Globus pallidus (tissue), 1 donor: ENCODE measurements at regions not wholly inside any gene's neighbourhood (a gene's known extent, or its start where the extent isn't known, plus 50 kb on each side); places are given as distances from the start of the nearest gene placed in this dataset.
"Not testable (repeated sequence)": the region's sequence is repeated elsewhere in the genome, so short reads cannot be mapped to it uniquely, and the experiment has no call there.

ENCODE experiments used
- DNase-seq: peaks from one replicate; pipeline ENCODE4 v3.0.0-alpha.2; 2015; ENCODE audit warnings: low spot score

- DNase-seq = peak; percentile 39
Measured at GRCh38 chr20:30811885-30812671, 445.4 kb upstream of the DEFB115 start.

DNA sequence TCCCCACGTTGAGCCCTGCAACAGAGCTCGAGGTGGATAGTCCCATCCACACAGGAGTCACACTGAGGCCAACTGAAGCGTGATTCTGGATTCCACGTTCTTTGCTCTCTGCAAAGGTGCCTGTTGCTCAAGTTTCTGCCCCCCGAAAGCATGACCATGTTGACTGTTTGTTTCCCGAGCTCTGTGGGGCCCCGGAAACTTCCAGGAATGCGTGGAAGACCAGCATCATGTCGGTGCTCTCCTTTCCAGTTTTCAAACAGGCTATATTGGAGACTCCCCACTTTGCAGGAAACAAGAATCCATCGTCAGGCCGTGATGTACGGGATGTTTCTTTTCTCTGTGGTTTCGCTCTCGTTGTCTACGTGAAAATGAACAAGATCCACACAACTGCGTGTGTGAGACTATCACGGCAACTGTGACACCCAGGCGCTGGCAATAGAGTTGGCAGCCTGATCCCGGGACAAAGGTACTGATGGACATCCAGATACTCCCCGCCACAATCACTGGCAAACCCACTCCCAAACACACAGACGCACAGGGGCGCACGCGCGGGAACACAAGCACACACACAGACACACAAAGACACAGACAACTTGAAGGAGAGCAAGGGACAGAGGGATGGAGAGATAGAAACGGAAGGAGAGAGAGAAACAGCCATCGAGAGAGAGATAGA lies 444.6 kb upstream of the DEFB115 start:
- DNase-seq = no peak

DNA sequence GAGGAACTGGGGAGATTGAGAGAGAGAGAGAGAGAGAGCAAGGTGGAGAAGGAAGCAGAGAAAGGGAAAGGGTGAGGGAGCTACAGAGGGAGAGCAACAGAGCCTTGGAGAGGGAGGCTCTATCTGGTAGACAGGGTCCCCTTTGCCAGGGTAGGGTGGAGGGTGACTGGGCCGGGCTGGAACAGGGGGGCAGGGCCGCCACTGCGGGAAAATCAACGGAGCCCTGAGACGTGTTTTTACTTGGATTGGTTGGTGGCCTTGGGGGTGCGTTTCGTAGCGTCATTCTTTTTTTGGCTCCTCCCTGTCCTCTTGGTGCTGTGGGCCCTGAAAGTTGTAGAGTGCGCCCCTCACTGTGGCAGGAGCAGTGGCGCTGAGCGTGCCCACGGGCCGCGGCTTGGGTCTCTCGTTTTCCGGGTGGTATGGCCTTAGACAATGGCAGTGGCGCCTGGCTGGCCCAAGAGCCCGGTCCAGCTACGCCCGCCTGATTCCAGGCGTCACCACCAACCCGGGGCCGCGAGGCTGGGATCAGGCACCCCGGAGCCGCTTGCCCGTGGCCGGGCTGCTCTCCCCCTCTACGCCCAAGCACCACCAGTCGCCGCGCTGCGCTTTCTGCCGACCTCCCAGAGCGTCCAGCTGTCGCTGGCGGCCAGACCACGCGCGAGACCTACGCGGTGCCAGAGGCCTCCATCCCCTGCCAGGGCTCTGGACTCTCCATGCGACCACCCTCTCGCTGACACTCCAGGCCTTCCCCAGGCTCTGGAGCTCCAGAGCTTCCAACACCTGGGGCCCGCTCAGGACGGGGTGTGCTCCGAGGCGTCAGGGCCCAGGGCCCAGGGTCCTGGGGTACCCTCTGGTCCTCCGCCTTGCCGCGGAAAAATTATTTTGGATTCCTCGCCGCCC lies 443.8 kb upstream of the DEFB115 start:
- not testable (repeated sequence) for DNase-seq

- DNase-seq = not testable (repeated sequence)
Measured at GRCh38 chr20:30814312-30814639, 443.2 kb upstream of the DEFB115 start.

DNA sequence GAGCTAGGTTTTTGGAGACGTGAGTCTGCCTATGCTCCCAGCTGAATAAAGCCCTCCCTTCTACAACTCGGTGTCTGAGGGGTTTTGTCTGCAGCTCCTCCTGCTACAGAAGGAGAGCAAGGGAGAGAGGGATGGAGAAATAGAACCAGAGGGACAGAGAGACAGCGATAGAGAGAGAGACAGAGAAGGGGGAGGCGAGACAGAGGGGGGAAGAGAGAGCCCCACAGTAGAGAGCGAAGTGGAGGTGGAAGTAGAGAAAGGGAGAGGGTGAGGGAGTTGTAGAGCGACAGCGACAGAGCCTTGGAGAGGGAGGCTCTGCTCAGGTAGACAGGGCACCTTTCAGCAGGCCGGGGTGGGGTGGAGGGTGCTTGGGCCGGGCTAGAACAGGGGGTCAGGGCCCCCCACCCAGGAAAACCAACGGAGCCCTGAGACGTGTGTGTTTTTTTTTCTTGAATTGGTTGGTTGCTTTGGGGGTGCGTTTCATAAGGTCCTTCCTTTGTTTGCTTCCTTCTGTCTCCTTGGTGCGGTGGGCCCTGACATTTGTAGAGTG lies 442.4 kb upstream of the DEFB115 start:
- DNase-seq = not testable (repeated sequence)

DNA sequence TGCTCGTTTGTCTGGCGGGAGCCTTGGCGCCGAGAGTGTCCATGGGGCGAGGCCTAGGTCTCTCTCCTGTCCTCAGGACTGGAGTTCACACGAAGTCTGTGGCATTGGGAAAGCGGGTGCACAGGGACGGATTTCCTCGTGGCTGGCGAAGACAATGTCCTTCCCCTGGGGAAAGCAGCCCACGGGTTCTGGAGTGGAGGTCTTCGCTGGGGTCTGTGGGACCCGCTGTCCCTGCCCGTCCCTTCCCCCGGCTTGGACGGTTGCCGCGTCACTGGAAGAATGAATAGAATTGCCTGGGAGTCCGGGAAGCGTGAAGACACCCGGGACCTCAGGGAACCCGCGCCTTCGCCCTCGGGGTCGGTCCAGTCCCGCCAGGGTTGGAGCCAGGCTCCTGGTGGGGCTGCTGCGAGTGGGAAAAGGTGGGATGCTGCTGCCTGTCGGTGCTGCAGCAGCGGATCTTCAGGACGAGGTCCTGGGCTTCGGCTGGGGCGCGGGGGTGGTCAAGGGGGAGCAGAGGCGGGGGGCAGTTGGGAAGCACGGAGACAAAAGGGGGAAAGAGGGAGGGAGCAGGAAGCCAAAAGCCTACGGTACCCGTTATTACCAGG lies 441.8 kb upstream of the DEFB115 start:
- no peak for DNase-seq

- no peak for DNase-seq
Measured at GRCh38 chr20:30816182-30816645, 441.2 kb upstream of the DEFB115 start.

DNA sequence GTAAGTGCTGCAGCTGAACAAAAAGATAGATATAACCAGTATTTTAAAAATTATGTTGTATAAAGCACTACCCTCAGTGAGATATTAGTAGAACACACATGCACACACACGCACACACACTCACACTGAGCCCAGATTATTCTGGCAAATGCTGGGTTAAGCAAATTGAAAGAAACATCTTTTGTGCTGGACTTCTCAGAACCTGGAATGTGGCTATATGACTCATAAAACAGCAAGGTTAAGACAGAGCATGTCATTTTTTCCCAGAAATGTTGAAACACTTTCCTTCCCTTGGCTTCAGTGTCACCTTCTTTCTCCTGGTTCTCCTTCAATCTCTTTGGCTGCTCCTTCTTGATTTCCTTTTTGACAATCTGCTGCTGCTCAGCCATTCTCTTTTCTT lies 435.8 kb upstream of the DEFB115 start:
- DNase-seq = not testable (repeated sequence)

DNA sequence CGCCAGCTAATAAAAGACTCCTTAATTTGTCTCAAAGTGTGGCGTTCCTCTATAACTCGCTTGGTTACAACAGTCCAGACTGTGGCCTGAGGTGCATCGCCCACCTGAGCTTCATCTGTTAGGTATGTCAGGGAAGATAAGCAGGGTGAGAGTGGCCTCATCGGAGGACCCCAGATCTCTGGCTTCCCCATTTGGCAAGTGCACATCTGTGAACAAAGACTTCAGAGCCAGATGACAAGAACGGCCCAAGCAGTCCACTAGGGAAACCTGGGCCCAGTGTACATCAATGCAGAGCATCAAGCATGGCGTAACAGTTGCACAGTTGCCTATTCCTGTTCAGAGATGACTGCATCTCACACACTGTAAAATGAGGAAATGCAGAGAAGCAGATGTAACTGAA lies 432.8 kb upstream of the DEFB115 start:
- DNase-seq = not testable (repeated sequence)

DNA sequence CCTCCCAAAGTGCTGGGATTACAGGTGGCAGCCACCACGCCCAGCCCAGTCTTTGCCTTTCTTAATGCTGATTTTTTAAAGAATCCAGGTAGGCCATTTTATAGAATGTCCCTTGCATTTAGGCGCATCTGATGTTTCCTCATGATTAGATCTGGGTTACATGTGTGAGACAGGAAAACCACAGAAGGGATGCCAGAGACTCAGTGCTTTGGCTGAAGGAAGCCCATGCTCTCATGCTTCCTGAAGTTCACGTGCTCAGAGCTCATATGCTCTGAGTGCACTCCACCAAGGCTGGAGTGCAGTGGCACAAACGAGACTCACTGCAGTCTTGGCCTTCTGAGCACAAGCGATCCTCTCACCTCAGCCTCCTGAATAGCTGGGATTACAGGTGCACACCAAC lies 411.5 kb upstream of the DEFB115 start:
- not testable (repeated sequence) for DNase-seq

DNA sequence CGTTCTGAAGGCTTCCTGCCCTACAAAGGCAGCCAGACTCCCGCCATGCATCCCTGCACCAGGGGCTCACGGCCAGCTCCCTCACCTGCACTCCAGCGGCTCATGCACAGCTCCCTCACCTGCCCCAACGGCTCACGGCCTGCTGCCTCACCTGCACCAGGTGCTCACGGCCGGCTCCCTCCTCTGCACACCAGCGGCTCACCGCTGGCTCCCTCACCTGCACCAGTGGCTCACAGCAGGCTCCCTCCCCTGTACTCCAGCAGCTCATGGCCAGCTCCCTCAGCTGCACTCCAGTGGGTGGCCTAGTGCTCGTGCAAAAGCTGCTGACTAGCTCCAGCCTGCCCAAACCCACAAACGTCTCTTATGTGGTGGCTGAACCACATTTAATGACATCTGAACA lies 389.2 kb upstream of the DEFB115 start:
- DNase-seq = not testable (repeated sequence)

DNA sequence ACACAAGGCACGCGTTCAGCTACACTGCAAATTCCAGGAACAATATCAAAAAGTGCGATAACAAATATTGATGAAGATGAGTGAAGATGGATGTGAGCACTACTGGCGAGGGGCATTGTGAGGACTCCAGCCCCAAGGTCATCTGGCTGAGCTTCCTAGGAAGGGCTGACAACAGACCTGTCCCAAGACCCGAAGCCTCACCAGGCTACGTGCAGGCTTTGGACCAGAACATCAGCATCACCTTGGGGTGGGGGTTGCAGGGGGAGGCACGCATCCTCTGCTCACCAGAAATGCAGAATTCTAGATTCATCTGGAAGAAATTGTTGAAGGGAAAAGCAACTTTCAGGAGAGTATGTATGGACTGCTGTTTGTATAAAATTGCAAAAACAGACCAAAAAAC lies 386.3 kb upstream of the DEFB115 start:
- not testable (repeated sequence) for DNase-seq

DNA sequence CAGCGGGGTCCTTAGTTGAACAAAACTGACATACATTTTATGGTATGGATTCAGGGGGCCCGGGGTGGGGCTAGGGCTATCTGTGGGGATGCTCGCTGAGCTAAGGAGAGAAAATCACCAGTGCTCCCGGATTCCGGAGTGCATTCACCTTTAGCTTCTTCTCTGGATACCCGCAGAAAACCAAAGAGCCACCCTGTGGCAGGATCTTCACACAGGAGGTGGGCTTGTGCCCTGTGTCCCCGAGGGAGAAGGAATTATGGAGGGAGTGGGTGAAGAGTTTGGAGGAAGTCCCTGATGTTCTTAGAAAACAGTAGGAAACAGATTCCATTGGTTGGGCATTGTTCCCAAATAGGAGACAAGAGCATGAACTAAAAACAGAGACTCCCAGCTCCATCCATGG lies 385.2 kb upstream of the DEFB115 start:
- not testable (repeated sequence) for DNase-seq

DNA sequence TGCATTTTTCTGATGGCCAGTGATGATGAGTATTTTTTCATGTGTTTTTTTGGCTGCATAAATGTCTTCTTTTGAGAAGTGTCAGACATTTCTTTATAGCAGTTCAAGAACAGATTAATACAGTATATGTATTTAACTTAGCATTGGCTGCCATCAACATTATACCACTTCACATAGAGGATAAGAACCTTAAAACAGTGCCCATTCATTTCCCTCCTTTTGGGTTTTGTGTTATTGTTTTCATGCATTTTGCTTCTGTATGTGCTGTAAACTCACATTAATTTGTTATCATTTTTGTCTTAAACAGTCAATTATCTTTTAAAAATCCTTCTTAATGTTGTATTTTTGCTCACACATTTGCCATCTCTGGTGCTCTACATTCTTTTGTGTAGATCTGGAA lies 381.6 kb upstream of the DEFB115 start:
- DNase-seq = not testable (repeated sequence)

GRCh38 chr20:30891400-30891799 lies 366.1 kb upstream of the DEFB115 start:
- not testable (repeated sequence) for DNase-seq

DNA sequence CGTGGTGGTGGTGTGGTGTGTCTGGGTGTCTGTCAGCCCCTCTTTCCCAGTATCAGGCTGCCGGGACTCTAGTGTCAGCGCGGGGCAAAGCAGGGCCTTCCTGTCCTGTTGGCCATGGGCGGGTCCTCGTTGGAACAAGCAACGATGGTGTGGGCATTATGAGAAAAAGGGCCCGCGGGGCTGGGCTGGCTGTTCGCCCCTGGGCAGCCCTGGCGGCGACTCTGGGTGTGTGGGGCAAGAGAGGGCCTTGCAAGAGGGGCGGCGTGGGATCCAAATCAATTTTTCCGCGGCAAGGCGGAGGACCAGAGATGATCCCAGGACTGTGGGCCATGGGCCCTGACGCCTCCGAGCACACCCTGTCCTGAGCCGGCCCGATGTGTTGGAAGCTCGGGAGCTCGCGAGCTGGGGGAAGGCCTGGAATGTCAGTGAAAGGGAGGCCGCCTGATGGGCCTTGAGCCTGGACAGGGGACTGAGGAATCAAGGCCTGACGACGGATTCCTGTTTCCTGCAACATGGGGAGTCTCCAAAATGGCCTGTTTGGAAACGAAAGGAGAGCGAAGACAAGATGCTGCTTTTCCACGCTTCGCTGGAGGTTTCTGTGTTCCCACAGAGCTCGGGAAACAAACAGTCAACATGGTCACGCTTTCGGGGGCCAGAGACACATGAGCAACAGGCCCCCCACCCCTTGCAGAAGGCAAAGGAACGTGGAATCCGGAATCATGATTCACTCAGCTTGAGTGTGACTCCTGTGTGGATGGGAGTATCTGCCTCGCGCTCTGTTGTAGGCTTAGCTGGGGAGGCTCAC lies 364.7 kb upstream of the DEFB115 start:
- no peak for DNase-seq

DNA sequence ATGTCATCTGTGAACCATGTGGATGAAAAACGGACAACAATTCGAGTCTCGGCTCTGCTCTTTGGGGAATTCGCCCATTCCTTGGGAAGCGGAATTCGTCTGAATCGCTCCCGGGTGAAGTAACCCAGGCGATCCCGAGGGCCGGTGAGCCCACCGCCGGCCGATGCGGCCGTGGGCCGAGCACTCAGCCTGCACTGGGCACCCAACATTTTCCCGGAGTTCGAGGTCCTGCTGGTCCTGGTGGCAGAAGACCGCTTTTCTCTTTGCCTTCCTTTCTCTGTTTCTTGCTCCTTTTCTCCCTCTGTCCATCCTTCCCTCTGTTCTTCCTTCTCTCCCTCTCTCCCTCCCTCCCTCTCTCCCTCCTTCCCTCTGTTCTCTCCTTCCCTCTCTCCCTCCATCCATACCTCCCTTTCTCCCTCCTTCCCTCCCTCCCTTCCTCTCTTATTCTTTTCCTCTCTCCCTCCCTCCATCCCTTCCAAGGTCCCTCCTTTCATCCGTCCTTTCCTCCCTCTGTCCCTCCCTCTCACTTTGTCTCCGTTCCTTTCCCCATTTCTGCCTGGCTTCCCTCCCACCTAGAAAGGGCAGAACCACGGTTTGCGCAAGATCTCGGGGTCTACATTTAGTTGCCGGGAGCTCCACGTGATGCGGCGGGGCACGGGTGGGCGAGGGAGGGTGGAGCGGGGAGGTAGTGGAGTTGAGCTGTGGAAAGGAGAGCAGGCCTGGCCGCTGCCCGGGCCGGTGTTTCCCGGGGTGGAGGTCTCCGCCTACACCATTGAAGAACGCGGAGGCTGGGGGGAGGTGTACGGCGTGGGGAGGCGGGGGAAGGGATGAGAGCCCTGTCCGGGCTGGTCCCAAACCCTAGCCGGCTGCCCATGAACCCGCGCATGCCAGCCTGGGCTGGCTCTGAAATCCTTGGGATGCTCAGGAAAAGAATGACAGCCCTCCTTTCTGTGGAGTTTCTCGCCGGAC lies 363.8 kb upstream of the DEFB115 start:
- DNase-seq = not testable (repeated sequence)

- DNase-seq = not testable (repeated sequence)
Measured at GRCh38 chr20:30894707-30895353, 362.6 kb upstream of the DEFB115 start.

DNA sequence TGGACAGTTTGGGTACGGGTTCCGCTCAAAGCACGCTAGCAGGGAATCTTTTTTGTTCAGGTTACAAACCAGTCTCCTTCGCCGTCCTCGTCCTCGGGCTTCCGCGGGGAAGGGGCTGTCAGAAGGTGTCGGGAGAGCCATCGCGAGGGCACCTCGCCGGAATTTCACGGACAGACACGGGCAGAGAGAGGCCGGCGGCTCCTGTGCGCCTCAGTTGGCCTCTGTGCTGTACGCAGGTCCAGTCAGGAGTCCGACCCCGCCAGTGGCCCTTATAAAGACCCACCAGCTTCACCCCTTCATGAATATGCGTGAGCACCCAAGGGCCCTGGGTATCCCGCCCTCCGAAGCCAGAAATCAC lies 362.1 kb upstream of the DEFB115 start:
- DNase-seq = not testable (repeated sequence)
